Liver (tissue), 8 donors: ENCODE measurements at regions not wholly inside any gene's neighbourhood (a gene's known extent, or its start where the extent isn't known, plus 50 kb on each side); places are given as distances from the start of the nearest gene placed in this dataset.

Experiments
- DNase-seq: peaks from one replicate; pipeline ENCODE4 v3.0.0-alpha.2; 2017; ENCODE audit warnings: low spot score
- H3K27ac ChIP-seq, 2 donors: one replicate each; pipeline ENCODE4 v1.7.0; 2013; ENCODE audit warnings: inconsistent platforms in 2 of 2, low read length in 2 of 2, control low read depth in 1 of 2, low read depth in 1 of 2, mild to moderate bottlenecking in 1 of 2
- H3K27me3 ChIP-seq, 4 donors: one replicate each; pipeline versions ENCODE4 v1.6.1 to v1.7.0; 2013; ENCODE audit warnings: low read length in 3 of 4, inconsistent platforms in 1 of 4, mild to moderate bottlenecking in 1 of 4, moderate library complexity in 1 of 4; ENCODE audit not compliant: control insufficient read depth in 4 of 4, insufficient read depth in 4 of 4
- H3K36me3 ChIP-seq, 4 donors: one replicate each; pipeline versions ENCODE4 v1.6.1 to v1.7.0; 2013; ENCODE audit warnings: low read length in 3 of 4, mild to moderate bottlenecking in 3 of 4, low read depth in 1 of 4, moderate library complexity in 1 of 4; ENCODE audit not compliant: control insufficient read depth in 4 of 4, insufficient read depth in 3 of 4
- H3K4me1 ChIP-seq, 4 donors: one replicate each; pipeline versions ENCODE4 v1.6.1 to v1.7.0; 2013; ENCODE audit warnings: low read length in 3 of 4, mild to moderate bottlenecking in 3 of 4, moderate library complexity in 1 of 4; ENCODE audit not compliant: control insufficient read depth in 4 of 4, insufficient read depth in 4 of 4
- H3K4me3 ChIP-seq, 3 donors: one replicate each; pipeline versions ENCODE4 v1.6.1 to v1.7.0; 2013; ENCODE audit warnings: low read length in 3 of 3, control low read depth in 1 of 3, low read depth in 1 of 3, mild to moderate bottlenecking in 1 of 3
- H3K9ac ChIP-seq, 2 donors: one replicate each; pipeline ENCODE4 v1.7.0; 2013; ENCODE audit warnings: low read length in 2 of 2, mild to moderate bottlenecking in 2 of 2, moderate library complexity in 2 of 2, control low read depth in 1 of 2, low read depth in 1 of 2
- H3K9me3 ChIP-seq, 4 donors: one replicate each; pipeline versions ENCODE4 v1.6.1 to v1.7.0; 2013; ENCODE audit warnings: low read length in 3 of 4; ENCODE audit not compliant: control insufficient read depth in 4 of 4
- ATF3 ChIP-seq: IDR thresholded peaks from 2 replicates; pipeline ENCODE4 v1.6.1; 2016; ENCODE audit warnings: antibody characterized with exemption
- CTCF ChIP-seq: fragments of 150-350 bp; IDR thresholded peaks from 2 replicates; pipeline ENCODE4 v1.5.1; 2017; ENCODE audit warnings: improper control_type of control experiment, low read depth, low read length; ENCODE audit not compliant: missing input control
- EGR1 ChIP-seq, 2 donors: IDR thresholded peaks; 2 replicates each; pipeline ENCODE4 v1.6.1; 2016 to 2018; ENCODE audit warnings: antibody characterized with exemption in 2 of 2, low read depth in 2 of 2
- FOXA1 ChIP-seq: IDR thresholded peaks from 2 replicates; pipeline ENCODE4 v1.6.1; 2016; ENCODE audit warnings: antibody characterized with exemption
- FOXA2 ChIP-seq: IDR thresholded peaks from 2 replicates; pipeline ENCODE4 v1.6.1; 2016; ENCODE audit warnings: antibody characterized with exemption
- GABPA ChIP-seq, 2 donors: IDR thresholded peaks in 1 of 2; conservative IDR thresholded peaks in 1 of 2; 2 replicates each; pipeline ENCODE4 v1.6.1; 2016; ENCODE audit warnings: antibody characterized with exemption in 2 of 2, mild to moderate bottlenecking in 1 of 2, moderate library complexity in 1 of 2
- HNF4A ChIP-seq, 2 donors: conservative IDR thresholded peaks; 2 replicates each; pipeline ENCODE4 v1.6.1; 2016; ENCODE audit warnings: antibody characterized with exemption in 2 of 2, mild to moderate bottlenecking in 2 of 2
- HNF4G ChIP-seq: IDR thresholded peaks from 2 replicates; pipeline ENCODE4 v1.6.1; 2016; ENCODE audit warnings: antibody characterized with exemption
- JUND ChIP-seq, 2 donors: IDR thresholded peaks; 2 replicates each; pipeline ENCODE4 v1.6.1; 2016; ENCODE audit warnings: antibody characterized with exemption in 2 of 2
- MAX ChIP-seq: IDR thresholded peaks from 2 replicates; pipeline ENCODE4 v1.6.1; 2016; ENCODE audit warnings: antibody characterized with exemption
- NR2F2 ChIP-seq: IDR thresholded peaks from 2 replicates; pipeline ENCODE4 v1.6.1; 2016; ENCODE audit warnings: antibody characterized with exemption
- RAD21 ChIP-seq, 2 donors: IDR thresholded peaks; 2 replicates each; pipeline ENCODE4 v1.6.1; 2016; ENCODE audit warnings: antibody characterized with exemption in 2 of 2, mild to moderate bottlenecking in 2 of 2
- REST ChIP-seq: IDR thresholded peaks from 2 replicates; pipeline ENCODE4 v1.6.1; 2016; ENCODE audit warnings: antibody characterized with exemption, mild to moderate bottlenecking
- RXRA ChIP-seq, 2 donors: IDR thresholded peaks; 2 replicates each; pipeline ENCODE4 v1.6.1; 2017 to 2018; ENCODE audit warnings: antibody characterized with exemption in 2 of 2, mild to moderate bottlenecking in 1 of 2
- SP1 ChIP-seq: IDR thresholded peaks from 2 replicates; pipeline ENCODE4 v1.6.1; 2018; ENCODE audit warnings: antibody characterized with exemption, mild to moderate bottlenecking
- TAF1 ChIP-seq: conservative IDR thresholded peaks from 2 replicates; pipeline ENCODE4 v1.6.1; 2016; ENCODE audit warnings: antibody characterized with exemption, mild to moderate bottlenecking
- YY1 ChIP-seq: IDR thresholded peaks from 2 replicates; pipeline ENCODE4 v1.6.1; 2016; ENCODE audit warnings: antibody characterized with exemption, mild to moderate bottlenecking
- ZBTB33 ChIP-seq: IDR thresholded peaks from 2 replicates; pipeline ENCODE4 v1.6.1; 2016; ENCODE audit warnings: antibody characterized with exemption
- WGBS: extraction: QIAGEN DNeasy Blood & Tissue Kit; methylation state at CpG from one replicate; pipeline ENCODE4 v1.1.7; 2013; 5-methylcytosine and 5-hydroxymethylcytosine counted together
- donor health status: healthy.
- donor health status: healthy.
- donor health status: healthy.
- donor health status: healthy.
- donor health status: healthy.

GRCh38 chr18:48485828-48486405 lies 52.9 kb upstream of the CTIF start:
- TF ChIP-seq NR2F2 (no peak), RXRA (IDR thresholded peaks at IDR 0.05) (no peak), HNF4G (no peak), MAX (no peak), FOXA1 (no peak), REST (no peak), GABPA (IDR thresholded peaks at IDR 0.05 in 1 of 2, conservative IDR thresholded peaks at IDR 0.05 in 1 of 2) (no peak), CTCF (no peak), FOXA2 (no peak), JUND (IDR thresholded peaks at IDR 0.05) (no peak)
- DNase-seq, result no peak
- Histone ChIP-seq H3K4me1 (peaks cover 10 to 16% (median 12%) of the 10 kb centered on the region in 4 donors), H3K27me3 (no peaks in the 10 kb centered on the region), H3K9ac (no peak overlapping the region), H3K27ac (no peak overlapping the region), H3K9me3 (no peaks in the 10 kb centered on the region), H3K4me3 (no peak overlapping the region), H3K36me3 (no peaks in the 10 kb centered on the region)
- WGBS, result 76% methylated on average over 5 of the region's 5 CpGs

GRCh38 chr18:48481092-48481491 lies 57.7 kb upstream of the CTIF start:
- Histone ChIP-seq H3K4me3 (no peak overlapping the region), H3K36me3 (no peaks in the 10 kb centered on the region), H3K27ac (no peak overlapping the region), H3K9ac (no peak overlapping the region), H3K9me3 (no peaks in the 10 kb centered on the region), H3K27me3 (no peaks in the 10 kb centered on the region), H3K4me1 (peaks cover 0 to 2% (median 1%) of the 10 kb centered on the region in 4 donors)
- DNase-seq, result no peak
- no peak for TF ChIP-seq FOXA2
- 77% methylated on average over 2 of the region's 2 CpGs for WGBS

- H3K4me3 ChIP-seq, result no peak overlapping the region
- no peaks in the 10 kb centered on the region for H3K9me3 ChIP-seq
- H3K36me3 ChIP-seq, result no peaks in the 10 kb centered on the region
- peaks cover 0 to 4% (median 1%) of the 10 kb centered on the region in 4 donors for H3K4me1 ChIP-seq
- DNase-seq, result no peak
- no peak overlapping the region for H3K9ac ChIP-seq
- no peak overlapping the region for H3K27ac ChIP-seq
- WGBS, result 96% methylated on average over 1 of the region's 1 CpG
- no peaks in the 10 kb centered on the region for H3K27me3 ChIP-seq
- TF ChIP-seq RAD21 (IDR thresholded peaks at IDR 0.05), result no peak
- no peak for TF ChIP-seq ZBTB33
- TF ChIP-seq JUND (IDR thresholded peaks at IDR 0.05), result no peak
- no peak for TF ChIP-seq TAF1
- TF ChIP-seq RXRA (IDR thresholded peaks at IDR 0.05), result no peak
- no peak for TF ChIP-seq CTCF
- no peak for TF ChIP-seq HNF4G
- no peak for TF ChIP-seq HNF4A (conservative IDR thresholded peaks at IDR 0.05)
- no peak for TF ChIP-seq MAX
- no peak for TF ChIP-seq SP1
- no peak for TF ChIP-seq ATF3
- TF ChIP-seq YY1, result no peak
- TF ChIP-seq GABPA (IDR thresholded peaks at IDR 0.05 in 1 of 2, conservative IDR thresholded peaks at IDR 0.05 in 1 of 2), result no peak
- no peak for TF ChIP-seq EGR1 (IDR thresholded peaks at IDR 0.05; ENCODE audit: low read depth in 2 of 2)
- no peak for TF ChIP-seq FOXA2
Observed at GRCh38 chr18:48479531-48479930, 59.3 kb upstream of the CTIF start.
